ENCODE measurements at regions not wholly inside any gene's neighbourhood (a gene's known extent, or its start where the extent isn't known, plus 50 kb on each side); places are given as distances from the start of the nearest gene placed in this dataset.

DNA sequence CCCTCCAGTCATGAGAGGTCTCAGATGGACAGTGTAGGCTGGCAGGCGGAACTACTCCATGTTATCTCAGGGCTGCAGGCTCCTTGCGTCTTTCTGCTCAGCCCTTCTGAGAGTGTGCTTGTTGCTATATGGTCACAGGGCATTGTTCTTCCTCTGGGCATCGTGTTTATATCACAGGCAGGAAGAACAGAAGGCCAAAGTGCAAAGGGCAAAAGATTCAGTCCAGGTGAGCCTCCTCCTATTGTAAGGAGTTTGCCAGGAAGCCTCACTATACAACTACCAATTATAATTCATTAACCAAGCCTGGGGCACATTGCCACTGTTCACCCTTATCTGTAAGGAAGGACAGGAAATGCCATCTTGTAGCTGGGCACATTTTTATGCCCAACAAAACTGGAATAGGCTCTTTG, 195.5 kb upstream of the KITLG start:
- no peak for DNase-seq (ENCODE audit: low read depth, low spot score)

DNA sequence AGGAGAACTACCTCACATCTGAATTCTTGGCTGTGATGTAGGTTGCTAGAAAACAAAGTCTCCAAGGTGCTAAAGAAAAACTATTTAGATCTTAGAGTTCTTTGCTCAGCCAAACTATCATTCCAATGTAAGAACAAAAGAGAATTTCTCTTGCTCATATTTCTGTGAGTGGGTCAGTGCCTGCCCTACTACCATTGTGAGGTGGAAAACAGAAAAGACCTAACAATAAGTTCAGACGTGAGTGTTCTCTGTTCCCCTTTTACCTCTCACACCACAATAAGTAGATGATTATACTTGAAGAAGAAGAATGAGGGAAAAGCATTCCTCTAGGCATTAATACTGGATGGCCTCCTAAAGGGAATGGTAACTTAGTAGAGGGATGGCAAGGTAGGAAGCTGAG, 187.4 kb upstream of the KITLG start:
- DNase-seq (ENCODE audit: low read depth, low spot score): no peak

DNA sequence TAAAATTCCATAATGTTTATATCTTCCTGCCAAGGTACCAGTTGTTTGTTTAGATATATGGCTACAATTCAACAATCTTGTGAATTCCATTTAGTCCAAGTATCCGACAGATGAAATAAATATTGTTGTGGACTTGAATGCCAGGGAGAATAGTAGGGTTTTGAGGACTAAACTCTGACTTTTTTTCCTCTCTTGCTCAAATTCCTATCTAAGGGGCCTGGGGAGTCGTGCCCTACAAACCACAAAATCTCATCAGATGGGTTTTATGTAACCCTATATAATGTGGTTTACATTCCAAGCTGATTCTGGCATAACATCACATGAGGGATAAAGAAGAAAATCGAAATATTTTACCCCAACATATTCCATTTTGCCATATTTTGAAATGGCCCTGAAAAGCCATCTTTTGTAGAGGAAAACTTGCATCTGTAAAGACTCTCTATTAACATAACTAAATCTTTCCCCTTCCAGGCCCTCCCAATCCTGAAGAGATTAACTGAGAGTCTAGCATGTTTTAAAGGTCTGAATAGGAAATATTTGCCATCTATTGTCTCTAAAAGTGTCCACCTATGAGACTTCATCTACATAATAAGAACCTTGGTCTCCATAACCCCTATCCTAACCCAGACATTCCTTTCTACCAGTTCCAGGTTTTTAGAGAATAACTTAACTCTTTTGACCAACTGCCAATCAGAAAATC, 184.7 kb upstream of the KITLG start:
- no peak for DNase-seq (ENCODE audit: low read depth, low spot score)

DNA sequence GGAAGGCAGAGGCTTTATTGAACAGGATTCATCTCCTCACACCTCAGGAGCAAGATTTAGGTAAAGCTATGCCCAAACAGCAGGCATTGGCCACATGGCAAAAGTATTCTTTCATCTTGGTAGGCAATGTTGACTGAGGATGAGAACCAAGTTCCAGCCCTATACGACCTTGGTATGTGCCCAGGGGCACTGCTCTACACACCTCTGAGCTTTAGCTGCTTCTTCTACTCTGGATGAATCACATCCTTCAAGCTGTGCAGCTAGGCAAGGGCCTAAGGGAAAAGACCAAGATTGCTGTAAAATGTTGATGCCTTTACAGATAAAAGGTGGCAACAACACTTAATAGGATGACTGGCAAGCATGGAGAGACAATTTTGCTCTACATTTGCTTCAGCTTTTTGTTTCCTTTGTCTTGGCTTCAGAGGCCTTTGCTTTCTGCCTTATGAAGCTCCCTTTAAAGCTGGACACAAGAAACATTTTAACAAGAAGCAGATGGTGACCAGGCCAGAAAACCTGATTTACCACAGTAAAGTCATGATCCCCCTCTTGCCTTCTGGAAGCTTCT, 183.3 kb upstream of the KITLG start:
- no peak for DNase-seq (ENCODE audit: low read depth, low spot score)

DNA sequence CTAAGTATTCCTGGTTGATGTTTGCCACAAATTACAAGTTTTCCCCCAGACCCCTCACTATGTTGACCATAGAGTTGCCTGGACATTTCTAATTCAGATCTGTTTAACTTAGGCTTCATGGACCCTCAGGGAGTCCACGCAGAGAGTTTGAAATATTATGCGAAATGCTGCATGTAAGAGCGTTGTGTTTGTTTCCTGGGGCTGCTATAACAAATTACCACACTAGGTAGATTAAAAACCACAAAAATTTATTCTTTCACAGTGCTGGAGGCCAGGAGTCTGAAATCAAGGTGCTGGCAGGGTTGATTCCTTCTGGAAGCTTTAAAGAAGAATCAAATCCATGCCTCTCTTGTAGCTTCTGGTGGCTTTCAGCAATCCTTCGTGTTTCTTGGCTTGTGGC, 177.9 kb upstream of the KITLG start:
- no peak for DNase-seq (ENCODE audit: low read depth, low spot score)

DNA sequence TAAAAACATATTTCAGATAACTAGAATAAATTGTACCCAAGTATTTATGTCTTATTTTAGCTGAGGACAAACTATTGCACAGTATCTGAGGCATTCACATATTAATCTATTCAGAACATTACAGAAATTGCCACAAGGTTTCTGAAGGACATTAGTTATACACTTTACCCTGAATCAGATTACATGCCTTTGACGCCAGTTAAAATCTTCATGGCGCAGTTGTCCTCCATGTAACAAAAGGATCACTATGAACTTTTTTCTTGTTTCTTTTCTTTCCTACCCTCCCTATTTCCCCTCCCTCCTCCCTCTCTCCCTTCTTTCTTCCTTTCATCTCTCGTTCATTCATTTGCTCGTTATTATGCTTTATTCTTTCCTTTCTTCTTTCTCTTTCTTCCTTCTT, 176.6 kb upstream of the KITLG start:
- no peak for DNase-seq (ENCODE audit: low read depth, low spot score)

DNA sequence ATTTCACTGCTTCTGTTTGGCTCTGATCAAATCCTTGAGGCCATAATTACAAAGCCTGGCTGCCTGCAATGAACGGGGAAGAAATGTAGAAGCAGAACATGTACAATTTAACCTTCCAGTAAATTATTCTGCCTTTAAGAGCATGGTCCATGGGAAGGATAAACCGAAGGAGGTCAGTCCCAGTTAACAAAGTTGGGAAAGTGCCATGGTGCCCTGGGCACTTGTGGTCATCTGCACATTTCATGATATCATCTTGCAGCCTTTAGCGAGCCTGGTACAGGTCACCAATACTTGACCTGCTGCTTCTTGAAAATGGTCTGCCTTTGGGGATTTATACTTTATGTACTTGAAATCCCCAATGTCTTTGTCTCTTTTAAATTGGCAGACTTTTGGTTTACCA, 175.9 kb upstream of the KITLG start:
- DNase-seq (ENCODE audit: low read depth, low spot score): no peak

DNA sequence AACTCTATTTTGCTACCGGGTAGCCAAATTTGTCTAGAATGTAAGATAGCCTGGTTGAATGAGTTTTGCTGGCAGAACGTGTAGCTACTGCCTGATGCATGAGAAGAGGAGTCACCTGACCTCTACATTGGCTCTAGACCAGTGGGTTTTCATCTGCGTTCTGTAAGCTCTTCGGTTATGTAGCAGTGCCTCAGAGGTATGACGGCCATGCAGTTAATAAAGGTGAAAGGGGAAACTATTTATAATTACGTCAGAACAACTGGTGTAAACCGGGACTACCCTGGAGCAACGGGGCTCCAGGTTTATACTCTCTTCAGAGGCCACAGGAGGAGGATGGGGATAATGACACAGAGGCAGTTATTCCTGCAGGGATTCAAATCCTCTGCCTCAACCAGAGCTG, 173.4 kb upstream of the KITLG start:
- DNase-seq (ENCODE audit: low read depth, low spot score): no peak

DNA sequence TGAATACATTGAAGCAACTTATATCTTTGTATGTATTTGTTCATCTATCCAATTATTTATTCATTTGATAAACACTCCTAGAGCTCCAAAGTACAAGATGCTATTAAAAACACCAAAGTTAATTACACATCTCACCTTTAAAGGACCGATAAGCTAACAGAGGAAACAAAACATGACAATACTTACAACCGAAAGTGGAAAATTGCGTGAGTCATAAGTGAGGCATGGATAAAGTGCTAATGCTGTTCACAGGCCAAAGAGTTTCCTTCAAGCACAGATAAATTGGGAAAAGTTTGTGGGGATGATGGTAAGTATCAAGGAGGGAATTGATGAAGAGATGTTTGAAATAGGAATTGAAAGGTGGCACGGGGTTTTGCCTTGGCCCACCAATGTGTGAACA, 172.8 kb upstream of the KITLG start:
- DNase-seq (ENCODE audit: low read depth, low spot score): peak; percentile 10

DNA sequence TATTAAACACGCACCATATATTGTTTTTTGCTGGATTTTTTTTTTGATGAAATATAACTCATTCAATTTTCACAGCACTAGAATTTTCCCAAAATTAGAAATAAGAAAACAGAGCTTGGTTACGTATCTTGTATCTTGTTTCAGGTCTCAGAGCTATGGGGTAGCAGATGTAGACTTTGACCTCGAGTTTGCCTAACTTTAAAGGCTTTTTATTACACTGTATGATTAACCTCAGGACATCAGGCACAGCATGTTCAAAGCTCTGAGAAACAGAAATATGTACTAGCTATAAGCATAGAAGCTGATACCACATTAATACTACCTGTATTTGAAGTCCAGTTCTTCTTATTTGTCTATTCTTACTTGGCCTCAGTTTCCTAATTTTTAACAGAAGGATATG, 171.9 kb upstream of the KITLG start:
- no peak for DNase-seq (ENCODE audit: low read depth, low spot score)

DNA sequence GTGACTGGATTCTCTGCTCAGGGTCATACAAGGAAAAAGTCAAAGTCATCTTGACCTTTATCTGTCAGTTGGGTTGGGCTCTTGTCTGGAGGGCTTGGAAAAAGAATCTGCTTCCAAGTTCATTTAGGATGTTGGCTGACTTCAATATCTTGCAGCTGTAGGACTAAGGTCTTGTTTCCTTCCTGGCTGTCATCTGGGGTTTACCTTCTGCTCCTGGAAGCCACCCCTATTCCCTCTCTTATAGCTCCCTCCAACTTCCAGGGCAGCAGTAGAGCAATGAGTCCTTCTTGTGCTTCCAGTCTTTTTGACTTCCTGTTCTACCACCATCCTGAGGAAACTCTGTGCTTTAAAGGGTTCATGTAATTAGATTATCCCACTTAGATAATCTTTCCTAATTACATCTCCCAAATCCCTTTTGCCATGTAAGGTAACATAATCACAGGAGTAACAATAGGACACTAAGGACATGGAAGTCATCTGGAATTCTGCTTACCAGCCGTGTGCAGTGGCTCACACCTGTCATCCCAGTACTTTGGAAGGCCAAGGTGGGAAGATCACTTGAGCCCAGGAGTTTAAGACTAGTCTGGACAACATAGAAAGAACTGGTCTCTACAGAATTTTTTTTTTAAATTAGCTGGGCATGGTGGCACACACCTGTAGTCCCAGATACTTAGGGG, 170.7 kb upstream of the KITLG start:
- no peak for DNase-seq (ENCODE audit: low read depth, low spot score)

DNA sequence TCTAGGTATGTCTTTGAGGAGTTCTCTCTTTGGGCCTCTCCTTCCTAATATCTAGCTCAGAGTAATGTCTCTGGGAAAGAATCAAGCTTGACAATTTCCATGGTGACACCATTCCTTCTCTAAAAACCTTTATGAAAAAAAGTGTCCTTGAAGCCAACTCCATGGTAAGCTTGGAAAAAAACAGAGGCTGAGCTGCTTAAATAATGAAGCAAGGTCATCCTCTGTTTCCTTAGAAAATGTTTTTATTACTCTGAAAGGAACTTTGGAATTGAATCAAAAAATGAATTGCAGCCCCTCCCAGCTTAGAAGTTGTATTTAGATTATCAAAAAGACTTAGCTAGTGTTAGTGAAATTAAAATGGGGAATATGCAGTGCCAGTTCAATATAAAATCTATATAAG, 166.1 kb upstream of the KITLG start:
- no peak for DNase-seq (ENCODE audit: low read depth, low spot score)

DNA sequence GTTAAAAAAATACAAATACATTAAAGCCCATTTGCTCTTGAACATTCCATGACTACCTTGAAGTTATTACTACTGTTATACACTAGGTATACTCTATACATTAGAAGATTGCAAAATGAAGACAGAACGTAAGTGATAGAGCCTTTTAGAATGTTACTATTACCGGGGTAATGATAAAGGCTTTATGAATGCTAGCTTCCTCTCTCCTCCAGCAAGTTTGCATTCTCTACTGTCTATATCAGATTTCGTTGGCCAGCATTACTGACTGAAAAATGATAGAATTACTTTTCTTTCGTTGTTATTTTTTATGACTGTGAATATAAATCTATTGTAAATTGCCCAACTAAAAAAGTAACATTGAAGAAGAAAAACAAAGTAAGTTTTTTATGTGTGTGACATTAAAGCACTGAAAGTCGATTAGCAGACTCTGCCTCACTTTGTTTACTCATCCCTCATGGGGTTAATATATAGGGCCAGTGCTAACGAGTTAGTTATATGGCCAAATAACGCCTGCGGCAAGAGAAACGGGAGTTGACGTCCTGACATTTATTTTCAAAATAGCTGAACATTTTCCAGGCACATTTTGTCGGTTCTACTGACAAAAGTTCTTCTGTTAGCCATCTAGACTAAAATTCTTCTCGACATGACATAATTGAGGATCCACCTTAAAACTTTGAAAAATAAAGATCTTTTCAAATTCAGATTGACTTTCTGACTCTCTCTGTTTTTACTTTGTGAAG, 163.8 kb upstream of the KITLG start:
- DNase-seq (ENCODE audit: low read depth, low spot score): no peak

DNA sequence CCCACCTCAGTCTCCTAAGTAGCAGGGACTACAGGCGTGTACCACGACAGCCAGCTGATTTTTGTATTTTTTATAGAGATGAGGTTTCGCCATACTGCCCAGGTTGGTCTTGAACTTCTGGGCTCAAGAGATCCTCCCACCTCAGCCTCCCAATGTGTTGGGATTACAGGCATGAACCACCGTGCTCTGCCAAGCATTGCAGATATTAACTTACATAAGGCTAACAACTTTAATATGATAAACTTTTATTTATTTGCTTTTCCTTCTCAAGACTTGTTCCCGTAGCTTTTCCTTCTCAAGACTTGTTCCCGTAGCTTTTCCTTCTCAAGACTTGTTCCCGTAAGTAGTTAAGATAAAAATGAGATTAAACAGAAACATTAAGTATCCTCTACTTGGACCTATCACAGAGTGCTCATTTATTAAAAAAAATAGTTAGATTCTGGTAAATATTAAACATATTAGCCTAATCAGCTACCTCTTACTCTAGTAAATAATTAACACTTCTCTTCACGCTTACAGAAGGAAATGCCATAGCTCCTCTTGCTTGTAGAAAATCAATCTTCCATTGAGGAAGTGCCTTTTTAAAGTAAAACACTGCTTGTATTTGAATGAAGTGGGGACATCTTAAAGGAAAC, 157.7 kb upstream of the KITLG start:
- no peak for DNase-seq (ENCODE audit: low read depth, low spot score)

DNA sequence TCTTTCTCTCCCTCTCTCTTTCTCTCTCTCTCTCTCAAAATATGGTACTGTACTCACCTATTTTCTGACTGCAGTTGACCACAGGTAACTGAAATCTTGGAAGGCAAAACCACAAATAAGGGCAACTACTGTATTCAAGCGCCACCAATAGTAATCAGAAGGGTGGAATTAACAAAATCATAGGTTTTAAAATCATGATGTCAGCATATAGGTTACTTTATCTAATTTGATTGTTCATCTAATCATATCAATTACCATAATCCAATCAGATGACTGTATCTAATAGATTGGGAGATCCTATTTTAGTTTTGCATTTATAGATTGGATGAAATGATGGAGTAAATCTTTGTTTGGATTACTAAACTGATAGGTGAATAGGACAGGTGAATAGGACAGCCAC, 155.8 kb upstream of the KITLG start:
- DNase-seq (ENCODE audit: low read depth, low spot score): no peak

DNA sequence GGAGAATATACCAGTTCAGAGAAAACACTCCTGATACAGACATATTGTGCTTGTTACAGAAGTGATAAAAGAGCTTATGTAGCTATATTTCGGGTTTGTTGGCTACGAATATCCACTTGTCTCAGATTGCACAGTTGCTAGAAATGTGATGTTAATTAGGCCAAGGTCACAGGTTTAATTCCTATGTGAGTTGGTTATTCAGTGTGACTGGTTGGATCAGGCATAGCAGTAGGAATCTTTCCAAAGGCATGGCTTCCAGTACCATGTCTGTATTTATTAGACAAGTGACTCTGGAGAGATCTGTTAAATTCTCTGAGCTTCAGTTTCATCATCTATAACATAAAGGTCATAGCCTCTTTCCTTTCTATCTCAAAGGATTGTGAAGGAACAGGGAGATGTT, 152.7 kb upstream of the KITLG start:
- DNase-seq (ENCODE audit: low read depth, low spot score): no peak

DNA sequence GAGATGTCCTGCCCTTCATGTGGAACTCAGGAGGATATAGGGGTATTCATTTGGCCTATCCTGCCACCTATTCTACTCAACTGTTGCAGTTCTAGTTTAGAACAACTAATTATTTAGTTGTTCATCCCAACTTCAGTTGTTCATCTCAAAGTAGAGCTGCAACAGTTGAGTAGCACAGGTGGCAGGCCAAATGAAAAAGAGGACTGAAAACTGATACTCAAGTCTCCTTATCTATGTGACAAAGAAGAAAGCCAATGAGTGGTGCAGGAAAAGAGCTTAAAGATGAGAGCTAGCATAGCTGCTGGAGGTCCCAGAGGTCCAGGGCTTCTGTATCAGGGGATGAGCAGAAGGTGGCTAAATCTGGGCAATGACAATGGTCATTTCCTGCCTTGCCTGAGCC, 148.9 kb upstream of the KITLG start:
- no peak for DNase-seq (ENCODE audit: low read depth, low spot score)

DNA sequence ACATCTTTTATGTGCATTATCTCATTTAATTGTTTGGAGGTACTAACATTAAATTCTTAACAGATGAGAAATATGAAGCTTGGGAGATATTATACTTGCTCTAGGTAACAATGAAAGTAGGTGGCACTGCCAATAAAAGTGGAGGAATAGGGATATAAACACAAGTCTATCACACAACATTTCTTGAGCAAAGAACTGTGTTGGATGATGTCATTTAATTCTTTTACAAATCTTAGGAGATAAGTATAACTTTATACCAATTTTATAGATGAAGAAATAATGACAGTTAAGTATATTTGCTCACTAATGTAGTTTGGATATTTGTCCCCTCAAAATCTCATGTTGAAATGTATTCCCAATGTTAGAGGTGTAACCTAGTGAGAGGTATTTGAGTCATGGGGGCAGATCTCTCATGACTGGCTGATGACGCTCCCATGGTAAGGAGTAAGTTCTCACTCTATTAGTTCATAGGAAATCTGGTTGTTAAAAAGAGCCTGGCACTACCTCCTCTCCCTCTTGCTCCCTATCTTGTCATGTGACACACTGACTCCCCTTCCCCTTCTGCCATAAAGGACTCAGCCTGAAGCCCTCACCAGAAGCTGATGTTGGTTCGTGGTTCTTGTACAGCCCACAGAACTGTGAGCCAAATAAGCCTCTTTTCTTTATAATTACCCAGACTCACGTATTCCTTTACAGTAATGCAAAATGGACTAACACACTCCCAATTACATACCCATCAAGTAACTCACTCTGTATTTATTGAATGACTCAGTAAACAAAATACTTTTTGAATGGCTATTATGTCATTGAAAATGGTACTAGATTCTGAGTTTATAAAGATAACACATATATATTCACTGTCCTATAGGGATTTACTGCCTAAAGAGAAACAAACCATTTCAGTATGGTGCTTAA, 146.8 kb upstream of the KITLG start:
- no peak for DNase-seq (ENCODE audit: low read depth, low spot score)

DNA sequence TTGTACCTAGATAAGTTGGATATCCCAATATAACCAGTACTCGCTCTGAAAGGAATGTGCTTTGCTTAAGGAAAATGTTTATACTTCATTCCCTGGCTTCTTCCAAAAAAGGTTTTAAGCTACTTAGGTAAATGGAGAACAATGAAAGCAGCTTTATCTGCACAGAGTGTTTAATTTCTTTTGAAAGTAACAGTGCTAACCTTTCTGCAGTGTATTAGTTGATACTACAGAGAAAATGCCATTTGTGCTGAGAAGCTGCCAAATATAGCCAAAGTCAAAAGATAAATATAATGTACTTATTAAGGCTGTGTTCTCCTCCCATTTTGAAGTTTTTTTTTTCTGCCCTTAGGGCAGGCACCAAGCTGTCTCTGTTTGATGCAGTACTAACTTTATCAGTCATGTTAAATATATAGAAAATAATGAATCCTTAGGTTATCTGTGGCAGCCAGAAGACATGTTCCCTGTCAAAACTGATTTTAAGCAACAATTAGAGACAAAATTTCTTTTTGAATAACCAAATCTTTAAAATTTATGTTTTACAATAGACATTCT, 145.4 kb upstream of the KITLG start:
- no peak for DNase-seq (ENCODE audit: low read depth, low spot score)

DNA sequence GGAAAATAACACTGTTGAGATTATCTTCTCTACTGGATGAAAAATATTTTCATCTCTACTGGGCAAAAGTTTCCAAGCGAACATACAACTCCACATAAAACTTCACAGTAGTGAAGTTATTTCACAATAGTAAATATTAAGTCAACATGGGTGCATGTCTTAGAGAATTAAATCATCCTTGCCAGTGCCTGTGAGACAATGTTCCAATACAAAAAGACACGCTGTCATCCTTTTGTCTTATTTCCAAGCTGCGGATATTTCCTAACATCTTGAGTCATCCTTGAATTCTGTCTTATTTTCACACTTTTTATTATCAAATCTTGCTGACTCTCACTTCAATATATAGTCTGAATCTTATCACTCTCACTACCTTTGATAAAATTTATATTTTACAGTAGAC, 142.9 kb upstream of the KITLG start:
- DNase-seq (ENCODE audit: low read depth, low spot score): no peak
